HG03095 (cell line): ENCODE measurements at regions not wholly inside any gene's neighbourhood (a gene's known extent, or its start where the extent isn't known, plus 50 kb on each side); places are given as distances from the start of the nearest gene placed in this dataset.

Experiments
- ATAC-seq: cut with Tn5 transposase; IDR thresholded peaks from one replicate; pipeline ENCODE4 v1.9.1; 2021; ENCODE audit warnings: moderate library complexity; ENCODE audit not compliant: unreplicated experiment

DNA sequence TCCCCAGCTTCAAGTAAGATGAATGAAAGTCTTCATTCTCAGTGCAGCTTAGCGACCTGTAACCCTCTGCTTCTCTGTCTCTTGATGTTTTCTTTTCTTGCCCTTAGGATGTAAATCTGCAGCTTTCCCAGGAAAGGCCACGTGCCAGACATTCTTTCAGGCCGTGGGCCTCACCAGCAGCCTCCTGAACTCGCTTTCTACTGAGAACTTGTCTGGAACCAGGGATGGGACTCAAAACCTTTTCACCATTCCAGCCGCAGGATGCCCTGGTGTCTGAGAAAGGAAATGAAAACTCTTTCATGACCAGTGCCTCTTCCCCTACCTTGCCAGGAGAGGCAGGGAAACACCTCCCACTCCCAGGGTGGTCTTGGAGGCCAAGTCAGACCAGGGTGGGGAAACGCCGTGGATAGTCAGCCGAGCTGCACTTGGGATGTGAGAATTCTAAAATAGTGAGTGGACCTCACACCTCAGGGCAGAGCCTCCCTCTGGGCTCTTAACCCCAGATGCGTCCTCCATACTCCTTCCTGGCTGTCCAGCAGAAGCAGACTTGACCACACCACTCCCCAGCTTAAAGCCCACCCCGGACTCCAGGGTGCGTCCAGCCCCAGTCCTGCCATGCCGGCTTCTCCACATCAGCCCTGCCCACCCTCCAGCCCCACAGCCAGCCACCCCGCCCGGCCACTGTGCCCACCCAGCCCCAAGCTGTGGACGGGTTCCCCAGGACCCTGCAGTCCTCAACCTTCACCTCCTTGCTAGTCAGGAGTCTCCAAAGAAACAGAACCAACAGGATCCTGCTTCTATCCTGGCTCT lies 115.5 kb downstream of the TWIST2 start:
- ATAC-seq, result no peak

GRCh38 chr2:238963971-238964328 lies 116.1 kb downstream of the TWIST2 start:
- no peak for ATAC-seq

DNA sequence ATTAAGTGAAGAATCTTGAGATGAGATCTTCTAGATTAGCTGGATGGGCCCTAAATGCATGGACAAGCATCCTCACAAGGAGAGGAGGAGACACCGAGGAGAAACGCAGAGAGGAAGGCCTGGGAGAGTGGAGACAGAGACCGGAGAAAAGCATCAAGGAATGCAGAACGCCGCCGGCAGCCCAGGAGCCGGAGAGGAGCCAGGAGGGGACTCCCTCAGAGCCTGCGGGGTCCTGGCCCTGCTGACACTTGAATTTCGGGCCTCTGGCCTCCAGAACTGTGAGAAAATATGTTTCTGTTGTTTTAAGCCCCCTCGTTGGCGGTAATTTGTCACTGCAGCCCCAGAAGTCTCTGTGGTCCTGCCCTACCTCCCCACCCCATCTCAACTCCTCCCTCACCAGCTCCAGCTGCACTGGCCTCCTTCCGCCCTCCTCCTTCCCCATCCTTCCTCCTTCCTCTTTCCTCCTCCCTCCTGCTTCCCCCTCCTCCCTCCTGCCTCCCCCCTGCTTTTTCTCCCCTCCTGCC lies 116.7 kb downstream of the TWIST2 start:
- ATAC-seq, result no peak

GRCh38 chr2:238965371-238966071 lies 117.6 kb downstream of the TWIST2 start:
- no peak for ATAC-seq

DNA sequence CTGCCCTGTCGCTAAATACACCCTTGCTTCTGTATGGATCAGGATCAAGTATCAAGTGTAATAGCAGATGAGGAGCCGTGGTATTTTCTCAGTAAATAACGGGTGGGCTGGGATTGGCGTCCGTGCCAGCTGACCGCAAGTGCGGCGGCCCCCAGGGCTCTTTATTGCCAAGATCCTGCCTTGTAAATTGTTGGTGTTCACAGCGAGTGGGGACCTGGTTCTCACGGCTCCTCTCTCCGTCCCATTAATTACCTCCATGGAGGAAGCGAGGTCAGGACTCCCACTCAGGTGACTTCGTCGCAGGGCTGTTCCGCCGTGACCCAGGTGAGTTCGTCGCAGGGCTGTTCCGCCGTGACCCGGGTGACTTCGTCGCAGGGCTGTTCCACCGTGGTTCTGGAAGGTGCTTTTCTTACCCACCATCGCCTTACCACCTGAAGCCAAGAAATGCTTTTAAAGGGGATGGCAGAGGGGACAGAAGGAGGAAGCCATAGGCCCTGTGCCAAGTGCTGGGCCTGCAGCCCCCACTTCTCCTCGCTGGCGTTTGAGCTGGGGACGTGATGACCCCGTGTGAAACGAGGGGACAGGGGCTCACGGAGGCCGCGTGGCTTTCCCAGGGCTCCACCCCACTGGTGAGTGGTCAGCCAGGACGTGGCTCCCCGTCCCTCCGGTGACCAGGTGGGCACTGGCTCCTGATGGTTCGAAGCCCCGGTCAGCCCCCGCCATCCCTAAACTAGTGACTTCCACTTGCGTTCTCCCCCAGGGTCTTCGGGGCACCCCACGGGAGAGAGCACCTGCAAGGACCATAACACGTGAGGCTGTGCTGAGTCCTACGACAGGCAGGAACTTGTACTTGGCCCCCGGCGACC lies 118.4 kb downstream of the TWIST2 start:
- ATAC-seq, result no peak

DNA sequence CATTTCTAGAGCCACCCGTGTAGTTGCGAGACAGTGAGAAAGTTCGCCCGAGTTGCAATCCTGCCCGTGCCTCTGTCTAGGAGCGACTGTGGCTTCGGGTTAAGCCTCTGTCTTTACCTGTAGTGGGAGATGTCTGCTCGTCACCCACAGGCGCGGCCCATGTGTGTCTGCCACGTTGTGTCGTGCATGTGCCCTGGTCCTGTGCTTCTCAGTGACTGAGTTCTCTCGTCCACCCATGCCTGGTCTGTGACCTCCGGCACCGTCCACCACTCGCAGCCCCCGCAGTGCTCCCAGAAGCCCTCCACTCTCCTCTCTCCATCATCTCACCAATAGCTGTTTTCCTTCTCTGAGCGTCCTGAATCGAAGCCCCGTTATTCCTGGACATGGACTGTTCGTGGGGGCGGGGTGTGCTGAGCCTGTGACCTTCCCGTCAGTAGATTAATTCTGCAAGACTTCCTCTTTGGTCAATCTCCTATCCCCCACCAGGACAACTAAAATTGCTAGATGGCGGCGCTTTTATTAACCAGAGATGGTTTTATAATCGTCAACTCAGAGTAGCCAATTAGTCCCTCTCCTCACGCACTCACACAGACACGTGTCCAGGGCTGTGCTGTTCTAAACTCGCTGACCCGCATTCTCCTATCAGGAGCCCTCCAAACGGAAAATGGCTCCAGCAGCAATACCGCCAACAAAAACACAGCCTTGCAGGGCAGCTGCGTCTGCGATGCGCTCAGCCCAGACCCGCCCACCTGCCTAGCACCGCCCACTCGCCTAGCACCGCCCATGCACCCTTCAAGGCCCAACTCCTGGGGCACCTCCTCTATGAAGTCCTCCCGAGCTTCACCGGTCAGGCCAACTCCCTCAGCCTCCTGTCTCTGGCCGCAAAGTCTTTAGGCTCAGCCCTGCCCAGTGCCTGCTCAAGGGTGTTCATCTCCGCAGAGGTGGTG lies 119.4 kb downstream of the TWIST2 start:
- ATAC-seq, result no peak

- ATAC-seq, result no peak
These were observed 120.1 kb downstream of the TWIST2 start for GRCh38 chr2:238967978-238968360.

GRCh38 chr2:238968616-238969384 lies 120.9 kb downstream of the TWIST2 start:
- no peak for ATAC-seq

GRCh38 chr2:238969857-238970256 lies 122.0 kb downstream of the TWIST2 start:
- no peak for ATAC-seq

DNA sequence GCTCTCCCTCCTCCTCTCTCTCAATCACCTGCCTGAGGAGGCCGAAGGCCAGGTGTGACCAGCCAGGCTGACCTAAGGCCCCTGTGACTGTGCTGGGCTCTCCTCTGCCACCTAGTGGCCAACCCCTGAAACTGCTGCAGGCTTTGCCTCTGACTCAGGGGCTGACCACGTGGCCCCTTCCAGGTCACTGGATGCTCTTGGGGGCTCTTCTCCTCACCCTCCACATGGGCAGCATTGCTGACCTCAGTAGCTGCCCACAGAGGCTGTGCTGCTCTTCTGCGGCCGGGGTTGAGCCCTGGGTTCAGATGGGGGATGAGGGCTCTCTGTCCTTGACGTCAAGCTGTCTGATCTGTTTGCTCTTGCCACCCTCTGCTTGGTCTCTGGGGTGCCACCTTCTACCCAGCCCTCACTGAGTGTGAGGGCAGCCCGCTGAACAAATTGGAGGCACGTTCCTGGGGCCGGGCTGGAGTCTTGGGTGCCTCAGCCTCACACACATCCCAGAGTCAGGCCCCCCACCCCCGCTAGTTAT lies 122.7 kb downstream of the TWIST2 start:
- ATAC-seq, result peak; percentile 52

DNA sequence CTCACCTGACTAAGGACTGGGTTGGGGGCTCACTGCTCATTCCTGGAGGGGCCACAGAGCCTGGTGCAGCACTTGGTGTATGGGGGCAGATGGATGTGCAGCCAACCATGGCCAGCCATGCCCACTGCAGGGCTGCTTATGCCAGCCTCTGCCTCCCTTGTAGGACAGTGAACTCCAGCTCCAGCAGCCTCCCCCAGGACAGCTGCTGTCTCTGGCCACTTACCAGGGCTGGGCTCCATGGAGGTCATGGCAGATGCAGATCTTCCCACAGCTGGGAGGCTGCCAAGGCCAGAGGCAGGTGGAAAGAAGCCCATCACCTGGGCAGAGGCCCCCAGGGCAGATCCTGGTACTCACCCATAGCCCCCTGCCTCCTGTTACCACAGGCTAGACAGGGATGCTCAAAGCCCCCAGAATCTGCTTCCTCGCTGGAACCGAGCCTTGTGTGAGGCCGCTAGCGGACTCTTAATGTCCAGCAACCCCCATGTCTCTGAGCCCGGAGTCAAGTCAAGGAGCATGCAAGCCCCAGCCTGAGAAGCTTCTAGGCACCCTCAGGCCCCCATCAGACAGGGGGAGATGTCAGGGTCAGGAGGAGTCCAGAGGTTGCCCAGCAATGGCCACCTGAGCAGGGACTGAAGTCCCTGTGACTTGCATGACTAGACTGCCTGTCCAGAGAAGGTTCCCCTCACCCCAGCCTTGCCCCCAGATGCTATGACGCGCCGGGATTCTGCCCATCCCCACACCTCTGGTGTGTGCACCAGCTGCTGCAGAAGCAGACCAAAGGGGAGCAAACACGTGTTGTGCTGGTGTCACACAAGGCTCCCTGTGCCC lies 123.6 kb downstream of the TWIST2 start:
- no peak for ATAC-seq

GRCh38 chr2:238972146-238972445 lies 124.2 kb downstream of the TWIST2 start:
- no peak for ATAC-seq

DNA sequence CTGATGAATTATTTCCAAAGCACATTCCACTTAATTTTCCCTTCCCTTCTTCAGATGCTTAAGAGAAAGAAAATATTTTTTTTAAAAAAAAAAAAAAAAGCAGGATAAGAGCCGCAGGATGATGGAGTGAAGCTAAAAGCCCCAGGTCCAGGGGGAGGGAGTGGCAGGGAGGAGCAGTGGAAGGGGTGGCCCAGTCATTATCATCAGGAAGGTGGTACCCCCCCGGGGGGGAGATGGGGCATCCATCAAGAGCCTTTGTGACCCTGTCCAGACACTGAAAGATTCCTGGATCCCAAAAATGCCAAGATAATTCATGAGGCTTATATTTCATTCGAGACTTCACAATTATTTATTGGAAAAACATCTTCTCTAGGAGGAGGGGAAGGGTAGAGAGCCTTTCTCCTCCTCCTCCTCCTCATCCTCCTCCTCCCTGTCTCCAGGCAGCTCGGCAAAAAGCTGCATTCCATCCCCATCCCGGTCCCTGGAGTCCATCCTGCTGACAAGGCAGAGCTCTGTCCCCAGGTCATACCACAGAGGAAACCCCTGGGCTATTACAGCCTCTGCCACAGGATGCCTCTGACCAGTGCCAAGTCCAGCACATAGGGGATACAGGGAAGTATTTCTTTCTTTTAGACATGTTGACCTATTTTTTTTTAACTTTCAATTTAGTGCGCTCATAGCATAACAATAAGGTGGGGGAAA lies 125.3 kb downstream of the TWIST2 start:
- ATAC-seq, result no peak

GRCh38 chr2:238974081-238974480 lies 126.2 kb downstream of the TWIST2 start:
- no peak for ATAC-seq

- ATAC-seq, result no peak
These were observed 126.7 kb downstream of the TWIST2 start for GRCh38 chr2:238974501-238975166.

DNA sequence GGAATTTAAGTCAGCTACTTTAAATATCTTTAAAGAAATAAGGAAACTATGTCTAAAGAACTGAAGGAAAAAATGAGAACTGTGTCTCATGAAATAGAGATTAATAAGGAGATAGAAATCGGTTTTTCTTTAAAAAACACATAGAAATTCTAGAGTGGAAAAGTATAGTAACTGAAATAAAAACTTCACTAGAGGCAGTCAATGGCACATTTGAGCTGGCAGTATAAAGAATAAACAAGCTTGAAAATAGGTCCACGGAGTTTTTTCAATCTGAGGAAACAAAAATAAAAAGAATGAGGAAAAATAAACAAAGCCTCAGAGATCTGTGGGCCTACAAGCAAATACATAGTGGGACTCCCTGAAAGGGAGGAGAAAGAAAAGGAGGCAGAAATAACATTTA lies 127.5 kb downstream of the TWIST2 start:
- no peak for ATAC-seq

- no peak for ATAC-seq
These were observed 130.6 kb downstream of the TWIST2 start for GRCh38 chr2:238978497-238978896.
